HG03060 (cell line): ENCODE measurements at regions not wholly inside any gene's neighbourhood (a gene's known extent, or its start where the extent isn't known, plus 50 kb on each side); places are given as distances from the start of the nearest gene placed in this dataset.

ENCODE experiments used
- ATAC-seq: cut with Tn5 transposase; IDR thresholded peaks from one replicate; pipeline ENCODE4 v1.9.1; 2021; ENCODE audit warnings: low read depth, moderate number of reproducible peaks; ENCODE audit not compliant: unreplicated experiment

DNA sequence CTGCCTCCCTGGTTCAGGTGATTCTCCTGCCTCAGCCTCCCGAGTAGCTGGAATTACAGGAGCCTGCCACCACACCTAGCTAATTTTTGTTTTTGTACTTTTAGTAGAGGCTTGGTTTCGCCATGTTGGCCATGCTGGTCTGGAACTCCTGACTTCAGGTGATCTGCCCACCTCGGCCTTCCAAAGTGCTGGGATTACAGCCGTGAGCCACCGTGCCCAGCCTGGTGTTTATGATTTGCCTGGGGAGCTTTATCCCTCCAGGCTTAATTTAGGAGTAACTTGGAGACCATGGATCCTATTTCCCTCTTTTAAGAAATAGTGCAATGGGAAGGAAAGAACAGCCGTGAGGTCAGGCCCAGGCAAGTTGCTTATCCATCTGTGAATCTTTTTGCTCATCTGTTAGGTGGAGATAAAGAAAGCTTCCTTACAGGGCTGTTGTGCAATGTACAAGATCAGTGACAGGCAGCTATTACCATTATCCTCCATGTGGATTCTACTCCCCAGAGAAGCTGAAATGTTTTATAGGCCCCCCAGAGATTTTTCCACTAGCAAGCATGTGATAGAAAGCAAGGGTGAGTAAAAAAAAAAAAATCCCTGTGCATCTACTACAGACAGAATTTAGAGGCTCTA, 104.9 kb upstream of the MGAT5 start:
- no peak for ATAC-seq

DNA sequence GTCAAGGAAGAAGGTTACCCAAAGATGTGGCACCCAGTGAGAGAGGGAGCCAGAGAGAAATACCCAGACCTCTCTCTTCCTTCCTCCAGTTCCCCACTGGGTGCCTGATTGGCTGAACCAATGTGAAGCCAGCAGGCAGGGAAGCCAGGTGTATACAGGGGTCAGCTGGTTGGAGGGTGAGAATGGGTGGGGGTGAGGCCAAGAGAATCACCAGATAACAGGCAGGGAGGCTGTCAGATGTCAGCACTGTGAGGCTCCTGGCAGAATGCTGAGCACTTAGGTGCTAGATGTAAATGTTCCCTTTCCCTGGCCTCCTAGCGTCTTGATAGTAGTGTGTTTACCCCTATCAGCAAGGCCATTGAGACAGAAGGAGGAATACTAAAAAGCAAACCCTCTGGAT, 104.0 kb upstream of the MGAT5 start:
- no peak for ATAC-seq

DNA sequence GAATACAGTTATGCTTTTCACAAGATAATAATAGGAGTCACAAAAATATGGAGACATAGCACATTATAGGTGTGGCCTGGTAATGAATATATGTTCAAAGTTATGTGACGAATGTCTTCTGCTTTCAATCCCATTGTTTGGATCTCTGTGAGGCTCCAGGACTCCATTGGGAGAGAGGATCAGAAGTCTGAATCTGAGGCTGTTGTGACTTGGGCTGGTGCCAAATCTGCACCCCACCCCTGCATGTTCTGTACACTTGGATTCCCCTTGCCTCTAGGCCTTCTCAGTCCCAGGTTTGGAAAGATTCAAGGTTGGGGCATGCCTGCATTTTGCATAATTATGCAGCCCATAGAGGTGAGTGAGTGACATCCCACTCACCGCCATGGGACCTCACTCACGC, 103.1 kb upstream of the MGAT5 start:
- ATAC-seq, result no peak

DNA sequence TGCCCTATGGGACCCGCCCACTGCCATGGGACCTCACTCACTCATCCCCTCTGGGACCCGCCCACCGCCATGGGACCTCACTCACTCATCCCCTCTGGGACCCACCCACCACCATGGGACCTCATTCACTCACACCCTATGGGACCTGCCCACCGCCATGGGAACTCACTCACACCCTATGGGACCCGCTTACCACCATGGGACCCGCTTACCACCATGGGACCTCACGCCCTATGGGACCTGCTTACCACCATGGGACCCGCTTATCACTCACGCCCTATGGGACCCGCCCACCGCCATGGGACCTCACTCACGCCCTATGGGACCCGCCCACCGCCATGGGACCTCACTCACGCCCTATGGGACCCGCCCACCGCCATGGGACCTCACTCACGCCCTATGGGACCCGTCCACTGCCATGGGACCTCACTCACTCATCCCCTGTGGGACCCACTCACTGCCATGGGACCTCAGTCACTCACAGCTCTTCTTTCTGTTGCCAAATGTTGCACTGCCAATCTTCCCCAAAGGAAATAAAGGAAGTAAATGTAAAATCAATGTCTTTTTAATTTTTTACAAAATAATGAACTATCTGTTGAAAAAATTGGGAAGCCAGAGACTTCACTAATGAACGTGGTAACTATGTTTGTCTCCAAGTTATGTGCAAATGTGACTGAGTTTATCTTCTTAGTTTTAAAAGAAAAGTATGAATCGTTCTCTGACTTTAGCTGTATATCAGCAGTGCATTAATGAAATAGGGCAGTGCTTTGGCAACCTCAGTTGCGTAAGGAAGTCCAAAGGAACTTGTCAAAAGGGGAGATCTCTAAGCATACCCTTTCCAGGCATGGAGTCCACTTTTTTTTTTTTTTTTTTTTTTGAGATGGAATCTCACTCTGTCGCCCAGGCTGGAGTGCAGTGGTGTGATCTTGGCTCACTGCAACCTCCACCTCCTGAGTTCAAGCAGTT, 101.5 kb upstream of the MGAT5 start:
- no peak for ATAC-seq

GRCh38 chr2:134153294-134153880, 100.5 kb upstream of the MGAT5 start:
- no peak for ATAC-seq

GRCh38 chr2:134154246-134154645, 99.6 kb upstream of the MGAT5 start:
- no peak for ATAC-seq

DNA sequence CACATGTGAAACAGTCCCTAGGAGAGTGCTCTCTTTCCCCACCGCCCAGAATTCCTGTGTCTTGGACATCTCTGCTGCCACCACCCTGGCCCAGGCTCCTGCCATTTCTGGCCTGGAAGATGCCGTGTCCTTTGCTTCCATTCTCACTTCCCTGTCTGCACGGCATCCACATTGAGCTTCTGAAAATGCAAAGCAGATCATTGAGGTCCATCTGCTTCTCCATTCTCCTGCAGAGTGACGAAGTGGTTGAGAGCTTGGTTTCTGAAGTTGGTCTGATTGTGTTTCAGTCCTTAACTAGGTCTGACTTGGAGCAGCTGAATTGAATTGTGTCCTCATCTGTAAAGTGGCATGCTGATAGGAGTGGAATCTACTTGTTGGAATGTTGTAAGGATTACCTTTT, 98.7 kb upstream of the MGAT5 start:
- ATAC-seq, result peak; percentile 66

DNA sequence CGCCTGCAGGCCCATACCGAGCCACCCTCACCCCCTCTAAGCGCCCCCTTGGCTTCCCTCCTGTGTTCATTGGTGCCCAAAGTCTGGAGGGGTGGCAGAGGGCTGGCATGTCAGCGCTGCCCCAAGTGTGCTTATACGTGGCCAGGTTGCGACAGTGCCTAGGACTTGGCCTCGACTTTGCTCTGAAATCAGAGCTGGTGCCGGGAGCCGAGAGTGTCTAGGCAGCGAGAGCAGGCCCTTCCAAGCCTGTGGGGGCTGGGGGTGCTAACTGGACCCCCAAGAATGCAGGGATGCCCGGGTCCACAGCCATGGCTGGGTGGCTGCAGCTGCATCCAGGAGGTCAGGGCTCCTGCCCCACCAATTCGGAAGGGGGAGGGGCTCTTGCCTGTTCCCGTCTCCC, 95.6 kb upstream of the MGAT5 start:
- no peak for ATAC-seq

DNA sequence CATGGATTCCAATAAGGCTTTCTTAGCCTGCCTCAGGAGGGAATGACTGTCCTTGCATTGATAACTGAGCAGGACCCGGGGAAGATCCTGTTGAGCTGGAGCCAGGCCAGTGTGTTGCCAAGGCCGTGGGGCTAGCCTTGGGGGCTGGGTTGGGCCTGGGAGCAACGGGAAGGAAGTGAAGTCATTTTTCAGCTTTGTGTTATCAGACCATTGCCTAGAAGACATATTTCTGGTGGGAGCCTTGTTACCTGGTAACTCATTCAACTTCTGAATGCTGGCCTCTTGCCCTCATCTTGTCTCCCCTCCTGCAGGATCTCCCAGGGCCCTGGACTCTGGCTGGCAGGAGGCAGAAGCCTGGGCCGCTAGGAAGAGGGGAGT, 92.7 kb upstream of the MGAT5 start:
- no peak for ATAC-seq

DNA sequence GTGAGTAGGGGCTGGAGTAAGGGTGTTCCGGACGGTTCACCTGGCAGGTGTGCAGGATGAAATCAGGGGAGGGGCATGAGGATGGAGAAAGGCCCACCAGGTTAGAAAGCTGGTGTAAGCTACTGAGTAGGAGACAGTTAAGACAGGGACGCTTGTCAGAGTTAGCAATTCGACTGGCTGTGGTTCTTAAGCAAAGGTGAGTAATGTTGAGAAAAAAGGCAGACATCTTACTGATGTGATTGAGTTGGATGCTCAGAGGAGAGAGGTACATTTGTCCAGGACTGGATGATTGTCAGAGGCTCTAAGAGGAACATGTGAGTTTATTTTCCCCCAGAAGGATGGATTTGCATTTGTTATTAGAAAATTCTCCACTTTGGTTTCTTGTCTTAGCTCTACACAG, 90.5 kb upstream of the MGAT5 start:
- no peak for ATAC-seq

- ATAC-seq, result no peak
Observed at GRCh38 chr2:134164306-134164705, 89.6 kb upstream of the MGAT5 start.

GRCh38 chr2:134167015-134167414, 86.9 kb upstream of the MGAT5 start:
- no peak for ATAC-seq

DNA sequence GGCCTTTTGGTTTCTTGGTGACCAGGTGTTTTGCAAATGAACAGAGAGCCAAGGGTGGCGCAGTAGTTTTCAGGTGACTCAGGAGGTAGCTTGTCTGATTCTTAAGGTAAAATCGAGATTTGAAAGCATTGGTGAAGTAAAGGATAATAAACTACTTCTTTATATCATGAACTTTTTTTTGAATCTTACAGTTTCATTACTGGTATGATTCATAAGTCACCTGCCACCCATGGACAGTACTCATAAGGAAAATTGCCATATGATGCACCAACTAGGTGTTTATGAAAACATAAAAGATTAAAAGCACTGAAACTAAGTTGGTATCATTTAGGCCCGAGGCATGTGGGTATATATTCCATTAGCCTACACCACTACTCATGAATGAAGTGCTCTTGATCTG, 84.1 kb upstream of the MGAT5 start:
- no peak for ATAC-seq

GRCh38 chr2:134170294-134170693, 83.6 kb upstream of the MGAT5 start:
- no peak for ATAC-seq

DNA sequence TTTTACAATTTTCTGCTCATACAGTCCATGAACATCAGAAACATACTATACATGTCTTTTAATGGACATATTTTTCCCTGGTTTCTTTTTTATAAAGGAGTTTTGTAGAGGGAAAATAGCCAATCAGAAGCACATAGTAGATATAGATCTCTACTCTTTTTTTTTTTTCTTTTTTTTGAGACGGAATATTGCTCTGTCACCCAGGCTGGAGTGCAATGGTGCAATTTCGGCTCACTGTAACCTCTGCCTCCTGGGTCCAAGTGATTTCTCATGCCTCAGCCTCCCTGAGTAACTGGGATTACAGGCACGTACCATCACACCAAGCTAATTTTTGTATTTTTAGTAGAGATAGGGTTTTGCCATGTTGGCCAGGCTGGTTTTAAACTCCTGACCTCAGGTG, 83.2 kb upstream of the MGAT5 start:
- ATAC-seq, result no peak

DNA sequence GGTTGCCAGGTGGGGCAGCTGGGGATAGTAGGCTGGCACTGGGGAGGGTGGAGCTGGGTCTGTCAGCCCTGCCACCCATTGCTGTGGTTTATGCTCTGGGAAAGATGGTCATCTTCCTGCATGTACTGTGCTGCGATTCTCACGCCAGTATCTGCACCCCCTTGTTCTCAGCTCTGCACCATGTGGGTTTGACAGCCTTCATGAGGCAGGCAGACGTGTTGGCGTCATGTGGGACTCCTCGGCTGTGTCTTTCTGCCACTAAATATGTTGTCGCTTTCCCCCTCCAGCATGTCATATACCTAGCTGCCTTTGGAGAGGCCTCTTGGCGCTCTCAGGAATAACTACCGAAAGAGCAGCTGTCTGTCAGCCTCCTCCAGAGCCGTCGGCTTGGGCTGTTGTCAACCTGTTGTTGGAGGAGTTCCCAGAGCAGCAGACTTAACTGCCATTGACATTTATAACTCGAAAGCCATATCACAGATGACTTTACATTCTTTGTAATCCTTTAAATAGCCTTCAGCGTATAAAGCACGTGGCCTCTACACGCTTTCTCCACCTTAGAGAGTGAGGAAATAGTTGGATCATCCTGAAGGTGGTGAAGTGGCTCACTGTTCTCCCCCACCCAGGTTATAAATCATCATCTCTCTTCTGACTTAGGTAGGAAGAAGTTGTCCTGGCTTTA, 80.4 kb upstream of the MGAT5 start:
- no peak for ATAC-seq

DNA sequence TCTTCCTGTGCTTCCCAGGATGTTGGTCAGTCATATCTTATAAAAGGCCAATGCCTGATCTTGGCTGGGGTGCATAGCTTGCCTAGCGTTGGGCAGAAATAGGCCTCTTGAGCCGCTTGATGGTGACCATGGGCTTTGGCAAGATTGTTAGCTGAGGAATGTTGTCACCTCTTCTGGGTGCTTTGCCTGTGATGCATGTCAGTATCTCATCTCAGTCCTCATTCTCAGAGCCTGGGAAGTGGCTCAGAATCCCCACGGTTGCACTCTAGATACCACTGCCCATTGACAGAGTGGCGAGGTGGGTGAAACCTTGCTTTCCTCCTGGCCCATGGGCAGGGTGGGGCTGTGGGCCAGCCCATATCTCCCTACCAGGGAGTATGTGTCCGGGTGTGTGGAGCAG, 79.2 kb upstream of the MGAT5 start:
- no peak for ATAC-seq

- no peak for ATAC-seq
Observed at GRCh38 chr2:134175834-134176233, 78.0 kb upstream of the MGAT5 start.

DNA sequence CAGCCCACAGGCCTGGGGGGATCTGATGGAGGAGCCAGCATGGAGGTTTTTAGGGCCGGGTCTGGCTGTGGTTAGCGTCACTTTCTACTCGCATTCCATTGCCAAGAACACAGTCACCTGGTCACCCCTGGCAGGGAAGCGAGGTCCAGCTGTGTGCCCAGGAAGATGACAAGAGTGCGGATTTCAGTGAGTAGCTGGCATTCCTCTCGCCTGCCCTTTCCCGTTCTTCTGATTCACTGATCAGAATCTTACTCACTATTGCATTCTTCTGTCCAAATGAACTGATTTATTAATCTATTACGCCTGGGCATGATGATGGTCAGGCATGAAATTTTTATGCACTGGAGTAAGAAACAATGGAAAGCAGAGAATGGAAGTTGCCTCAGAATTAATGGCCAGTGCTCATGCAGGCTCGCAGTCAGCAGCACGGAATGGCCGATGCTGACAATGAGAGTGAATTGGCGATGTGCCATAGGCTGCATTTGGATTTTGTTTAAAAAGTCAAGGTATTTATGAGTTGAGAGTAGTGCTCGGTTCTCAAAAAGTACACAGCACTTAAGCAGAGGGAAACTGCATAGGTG, 76.4 kb upstream of the MGAT5 start:
- ATAC-seq, result no peak

GRCh38 chr2:134178138-134178877, 75.6 kb upstream of the MGAT5 start:
- ATAC-seq, result peak; percentile 50
